GM20000 (cell line): ENCODE measurements at regions not wholly inside any gene's neighbourhood (a gene's known extent, or its start where the extent isn't known, plus 50 kb on each side); places are given as distances from the start of the nearest gene placed in this dataset.
"Not testable (repeated sequence)": the region's sequence is repeated elsewhere in the genome, so short reads cannot be mapped to it uniquely, and the experiment has no call there.

ENCODE experiments used
- DNase-seq: peaks from one replicate; pipeline ENCODE4 v3.0.0; 2012; ENCODE audit warnings: low spot score
- CTCF ChIP-seq: IDR thresholded peaks from 2 replicates; pipeline ENCODE4 v1.5.1; 2012; ENCODE audit warnings: mild to moderate bottlenecking, control low read depth; ENCODE audit errors: extremely low read depth, missing control alignments

- DNase-seq = no peak
- no peak for TF ChIP-seq CTCF
Measured at GRCh38 chr10:27391916-27392315, 112.2 kb upstream of the RAB18 start.

GRCh38 chr10:27391325-27391724 is 112.8 kb upstream of the RAB18 start:
- no peak for TF ChIP-seq CTCF
- no peak for DNase-seq

- no peak for DNase-seq
- no peak for TF ChIP-seq CTCF
Measured at GRCh38 chr10:27390681-27391080, 113.4 kb upstream of the RAB18 start.

GRCh38 chr10:27388761-27389399 is 115.2 kb upstream of the RAB18 start:
- no peak for TF ChIP-seq CTCF
- no peak for DNase-seq

- TF ChIP-seq CTCF = no peak
- no peak for DNase-seq
Measured at GRCh38 chr10:27383595-27384542, 120.2 kb upstream of the RAB18 start.

- no peak for TF ChIP-seq CTCF
- no peak for DNase-seq
Measured at GRCh38 chr10:27382176-27382575, 121.9 kb upstream of the RAB18 start.

- no peak for DNase-seq
- TF ChIP-seq CTCF = no peak
Measured at GRCh38 chr10:27380929-27381358, 123.2 kb upstream of the RAB18 start.

- not testable (repeated sequence) for DNase-seq
Measured at GRCh38 chr10:27379041-27379440, 125.1 kb upstream of the RAB18 start.
